ENCODE measurements at regions not wholly inside any gene's neighbourhood (a gene's known extent, or its start where the extent isn't known, plus 50 kb on each side); places are given as distances from the start of the nearest gene placed in this dataset.

- TF ChIP-seq GMEB2 (CRISPR knock-in tag; IDR thresholded peaks at IDR 0.05; ENCODE audit: low read depth) (no peak), CSRNP2 (CRISPR knock-in tag; conservative IDR thresholded peaks at IDR 0.05; ENCODE audit: low read depth) (no peak), ZNF207 (IDR thresholded peaks at IDR 0.05; ENCODE audit: borderline replicate concordance) (no peak), GMEB1 (CRISPR knock-in tag; IDR thresholded peaks at IDR 0.05; ENCODE audit: borderline replicate concordance) (no peak), RORA (CRISPR knock-in tag; IDR thresholded peaks at IDR 0.05) (no peak), SP5 (CRISPR knock-in tag; IDR thresholded peaks at IDR 0.05; ENCODE audit: borderline replicate concordance, low read depth) (no peak), ISX (CRISPR knock-in tag; conservative IDR thresholded peaks at IDR 0.05) (no peak), MXI1 (IDR thresholded peaks at IDR 0.05; ENCODE audit: borderline replicate concordance, low read depth, low read length) (peak; percentile 89; the same call in 2 of the 3 replicates), ZNF296 (CRISPR knock-in tag; conservative IDR thresholded peaks at IDR 0.05) (no peak), MIER2 (CRISPR knock-in tag; IDR thresholded peaks at IDR 0.05) (no peak), ZNF432 (CRISPR knock-in tag; IDR thresholded peaks at IDR 0.05; ENCODE audit: borderline replicate concordance) (no peak), REL (CRISPR knock-in tag; conservative IDR thresholded peaks at IDR 0.05) (0 out of 2 replicates have a peak, but pooled peaks have one; percentile 32), SRSF9 (IDR thresholded peaks at IDR 0.05; ENCODE audit: borderline replicate concordance, insufficient read depth, low read depth, low read length, poor library complexity, severe bottlenecking) (no peak), SNAI1 (CRISPR knock-in tag; IDR thresholded peaks at IDR 0.05; ENCODE audit: borderline replicate concordance) (no peak), HOXA3 (CRISPR knock-in tag; IDR thresholded peaks at IDR 0.05) (no peak; the same call in 1 of the 2 replicates), ZMAT5 (CRISPR knock-in tag; IDR thresholded peaks at IDR 0.05; ENCODE audit: borderline replicate concordance, low read depth) (no peak), FLYWCH1 (CRISPR knock-in tag; IDR thresholded peaks at IDR 0.05) (0 out of 2 replicates have a peak, but pooled peaks have one; percentile 65), ZNF12 (CRISPR knock-in tag; IDR thresholded peaks at IDR 0.05) (no peak), NCOA5 (CRISPR knock-in tag; IDR thresholded peaks at IDR 0.05) (no peak), ZNF841 (CRISPR knock-in tag; IDR thresholded peaks at IDR 0.05; ENCODE audit: borderline replicate concordance) (no peak), ZNF883 (CRISPR knock-in tag; IDR thresholded peaks at IDR 0.05; ENCODE audit: not compliant biosample characterization) (peak; percentile 75), ZMYM3 (CRISPR knock-in tag; IDR thresholded peaks at IDR 0.05) (no peak), ZFP90 (CRISPR knock-in tag; IDR thresholded peaks at IDR 0.05; ENCODE audit: borderline replicate concordance) (no peak; the same call in 1 of the 2 replicates)
Measured at GRCh38 chr5:14011089-14012020, 66.9 kb upstream of the DNAH5 start (continued).

Data from HepG2 (cell line).